Mucosa of descending colon (tissue), 3 donors: ENCODE measurements at regions not wholly inside any gene's neighbourhood (a gene's known extent, or its start where the extent isn't known, plus 50 kb on each side); places are given as distances from the start of the nearest gene placed in this dataset.
A peak's percentile ranks its signal among the peaks of the same experiment; 100 is the strongest.

Experiments used
- ATAC-seq: fragments of 200-7000 bp; cut with Tn5 transposase; one replicate; pipeline ENCODE4 v1.9.1; 2020; ENCODE audit warnings: mild to moderate bottlenecking, moderate library complexity
- DNase-seq, 3 donors: peaks; one replicate each; pipeline ENCODE4 v3.0.0-alpha.2; 2020
- H3K36me3 ChIP-seq: fragments of 200-600 bp; one replicate; pipeline ENCODE4 v1.8.0; 2021; ENCODE audit warnings: low read depth, mild to moderate bottlenecking
- H3K4me1 ChIP-seq: fragments of 200-600 bp; one replicate; pipeline ENCODE4 v1.8.0; 2021; ENCODE audit warnings: low read depth, mild to moderate bottlenecking
- H3K4me3 ChIP-seq: fragments of 200-600 bp; one replicate; pipeline ENCODE4 v1.8.0; 2021; ENCODE audit warnings: mild to moderate bottlenecking
- H3K9me3 ChIP-seq: fragments of 200-600 bp; one replicate; pipeline ENCODE4 v1.8.0; 2021; ENCODE audit warnings: mild to moderate bottlenecking
- CTCF ChIP-seq: fragments of 200-600 bp; IDR thresholded peaks from one replicate; pipeline ENCODE4 v1.8.0; 2022; ENCODE audit warnings: antibody characterized with exemption, mild to moderate bottlenecking
- intact Hi-C, 2 donors: fragments of 100-400 bp; cut with DNase I in 1 of 2; cut with micrococcal nuclease in 1 of 2; formaldehyde crosslinking; loops; one replicate each; pipeline versions ENCODE4 v1.11.0 to v1.11.1; 2022; cut with DNase I, micrococcal nuclease
- donor health status: DM: no; HTN: no; CAD: no; lungs with moderate emphysema.
- donor health status: DM: no; HTN: no; CAD: no.
- donor health status: DM: no; HTN: yes; CAD: no.

- ATAC-seq: no peak
- intact Hi-C loops: no loop called here
- TF ChIP-seq CTCF: no peak
- no peaks in the 10 kb centered on the region for H3K4me1 ChIP-seq
- H3K4me3 ChIP-seq: no peak overlapping the region
- H3K9me3 ChIP-seq: no peaks in the 10 kb centered on the region
- no peaks in the 10 kb centered on the region for H3K36me3 ChIP-seq
- no peak for DNase-seq
These were observed 690.8 kb downstream of the INHBA start for GRCh38 chr7:41012041-41012440.

- ATAC-seq: peak; percentile 37
- intact Hi-C loops: no loop called here
These were observed 691.9 kb downstream of the INHBA start for GRCh38 chr7:41010967-41011366.

GRCh38 chr7:41010418-41010817 lies 692.5 kb downstream of the INHBA start:
- H3K9me3 ChIP-seq: no peaks in the 10 kb centered on the region
- no peak for TF ChIP-seq CTCF
- DNase-seq: peak in 1 of 3 donors; percentile 17
- H3K4me3 ChIP-seq: no peak overlapping the region
- peak; percentile 49 for ATAC-seq
- no peaks in the 10 kb centered on the region for H3K36me3 ChIP-seq
- H3K4me1 ChIP-seq: no peaks in the 10 kb centered on the region
- intact Hi-C loops: no loop called here

More at GRCh38 chr7:41010967-41011366, 691.9 kb downstream of the INHBA start:
- no peaks in the 10 kb centered on the region for H3K9me3 ChIP-seq
- no peak overlapping the region for H3K4me3 ChIP-seq
- H3K4me1 ChIP-seq: no peaks in the 10 kb centered on the region
- TF ChIP-seq CTCF: no peak
- no peaks in the 10 kb centered on the region for H3K36me3 ChIP-seq
- DNase-seq: peak in 1 of 3 donors; percentile 6

- no peak for DNase-seq
- H3K4me3 ChIP-seq: no peak overlapping the region
- no peak for TF ChIP-seq CTCF
- H3K36me3 ChIP-seq: no peaks in the 10 kb centered on the region
- no peak for ATAC-seq
- no peaks in the 10 kb centered on the region for H3K9me3 ChIP-seq
- intact Hi-C loops: no loop called here
- no peaks in the 10 kb centered on the region for H3K4me1 ChIP-seq
These were observed 695.1 kb downstream of the INHBA start for GRCh38 chr7:41007811-41008210.

GRCh38 chr7:41007351-41007751 lies 695.5 kb downstream of the INHBA start:
- DNase-seq: peak in 1 of 3 donors; percentile 9
- no peak for ATAC-seq
- Histone ChIP-seq H3K4me3 (no peak overlapping the region), H3K4me1 (no peaks in the 10 kb centered on the region), H3K9me3 (no peaks in the 10 kb centered on the region), H3K36me3 (no peaks in the 10 kb centered on the region)
- no peak for TF ChIP-seq CTCF
- intact Hi-C loops: no loop called here

- H3K4me3 ChIP-seq: no peak overlapping the region
- H3K9me3 ChIP-seq: no peaks in the 10 kb centered on the region
- no peaks in the 10 kb centered on the region for H3K4me1 ChIP-seq
- H3K36me3 ChIP-seq: no peaks in the 10 kb centered on the region
- intact Hi-C loops: no loop called here
- ATAC-seq (no peak), DNase-seq (no peak)
- no peak for TF ChIP-seq CTCF
These were observed 696.4 kb downstream of the INHBA start for GRCh38 chr7:41006306-41006995.
